Stromal cell of bone marrow (primary cell): ENCODE measurements at regions not wholly inside any gene's neighbourhood (a gene's known extent, or its start where the extent isn't known, plus 50 kb on each side); places are given as distances from the start of the nearest gene placed in this dataset.

Experiments
- DNase-seq: peaks from one replicate; pipeline ENCODE4 v3.0.0-alpha.2; 2012; ENCODE audit warnings: low read depth

DNA sequence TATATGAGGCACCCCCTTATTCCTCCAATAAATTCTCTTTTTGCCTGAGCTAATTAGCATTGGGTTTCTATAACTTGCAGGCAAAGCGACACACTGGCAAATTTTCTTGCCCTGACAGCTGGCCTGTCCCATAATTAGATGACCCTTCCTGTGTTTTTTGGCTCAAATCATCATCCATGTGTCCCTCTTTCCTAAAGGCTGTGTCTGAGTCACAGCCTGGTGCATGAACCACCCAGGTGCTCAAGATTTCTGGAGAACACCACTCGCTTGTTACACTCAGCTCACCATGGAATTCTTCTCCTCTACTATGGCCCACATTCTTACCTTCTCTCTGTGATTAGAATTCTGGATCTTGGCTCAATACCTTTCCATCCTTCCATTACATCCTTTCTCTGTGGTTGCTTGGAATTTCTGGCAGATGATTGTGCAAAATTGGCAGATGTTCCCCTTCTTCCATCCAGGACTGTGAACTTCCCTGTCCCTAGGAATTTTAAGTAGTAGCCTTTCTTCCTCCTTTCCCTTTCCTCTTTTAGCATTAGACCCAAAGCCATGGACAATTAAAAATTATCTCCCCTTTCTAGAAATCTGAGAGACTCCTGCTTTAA lies 116.0 kb upstream of the ANKRD1 start:
- DNase-seq = no peak

- no peak for DNase-seq
These were observed 118.1 kb upstream of the ANKRD1 start for GRCh38 chr10:91038971-91039370.

DNA sequence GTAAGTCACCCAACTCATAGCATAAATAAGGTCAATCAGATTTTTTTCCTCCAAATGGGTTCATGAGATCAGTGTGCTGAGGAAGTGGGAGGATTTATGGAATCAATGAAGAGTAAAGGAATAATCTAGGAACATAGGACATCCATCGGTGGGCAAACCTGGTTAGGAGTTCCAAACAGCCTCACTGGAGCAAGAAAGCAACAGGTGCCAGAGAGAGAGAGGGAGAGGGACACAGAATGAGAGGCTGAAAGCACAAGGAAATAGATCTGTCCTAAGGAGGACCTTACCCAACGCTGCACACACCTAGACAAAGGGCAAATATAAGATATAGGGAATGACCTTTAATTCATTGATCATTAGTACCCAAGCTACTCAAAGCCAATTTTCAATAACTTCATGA lies 119.5 kb upstream of the ANKRD1 start:
- DNase-seq = no peak

- no peak for DNase-seq
These were observed 121.2 kb upstream of the ANKRD1 start for GRCh38 chr10:91042069-91042468.

GRCh38 chr10:91043173-91043910 lies 122.5 kb upstream of the ANKRD1 start:
- no peak for DNase-seq

DNA sequence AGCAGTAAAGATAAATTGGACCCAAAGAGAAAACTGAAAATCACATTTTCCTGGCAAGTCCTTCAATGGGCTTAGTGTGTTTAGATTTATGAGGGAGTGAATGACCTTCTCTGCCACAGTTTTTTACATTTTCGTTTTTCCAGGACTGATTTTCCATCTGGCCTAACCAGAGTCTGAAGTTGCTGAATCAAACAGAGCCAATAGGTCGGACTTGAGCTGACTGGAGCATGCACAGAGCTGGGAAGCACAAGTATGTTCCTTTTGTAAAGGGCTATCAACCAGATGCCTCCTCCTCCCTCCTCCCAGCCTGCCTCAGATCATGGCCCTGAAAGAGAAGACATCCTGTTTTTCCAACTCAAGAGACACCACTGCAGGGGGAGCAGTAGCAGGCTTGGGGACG lies 126.0 kb upstream of the ANKRD1 start:
- DNase-seq = no peak

GRCh38 chr10:91048380-91048779 lies 127.5 kb upstream of the ANKRD1 start:
- DNase-seq = no peak

- DNase-seq = no peak
These were observed 128.6 kb upstream of the ANKRD1 start for GRCh38 chr10:91049296-91049987.

DNA sequence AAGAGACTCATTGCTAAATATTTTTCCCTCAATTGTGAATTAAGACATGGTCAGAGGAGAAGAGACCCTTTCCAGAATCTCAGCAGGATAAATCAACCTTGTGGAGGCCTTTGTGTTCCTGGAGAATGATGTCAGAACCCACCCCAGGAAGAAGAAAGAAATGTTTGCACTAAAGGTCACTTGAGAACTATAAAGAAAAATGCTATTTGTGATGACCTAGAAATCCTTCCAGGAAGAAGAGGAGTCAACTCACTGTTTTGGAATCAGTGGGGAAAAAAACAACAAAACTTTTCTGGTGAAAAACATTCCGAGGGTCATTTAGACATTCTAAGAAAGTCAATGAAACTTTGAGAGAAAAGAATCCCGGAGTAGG lies 129.1 kb upstream of the ANKRD1 start:
- DNase-seq = no peak

DNA sequence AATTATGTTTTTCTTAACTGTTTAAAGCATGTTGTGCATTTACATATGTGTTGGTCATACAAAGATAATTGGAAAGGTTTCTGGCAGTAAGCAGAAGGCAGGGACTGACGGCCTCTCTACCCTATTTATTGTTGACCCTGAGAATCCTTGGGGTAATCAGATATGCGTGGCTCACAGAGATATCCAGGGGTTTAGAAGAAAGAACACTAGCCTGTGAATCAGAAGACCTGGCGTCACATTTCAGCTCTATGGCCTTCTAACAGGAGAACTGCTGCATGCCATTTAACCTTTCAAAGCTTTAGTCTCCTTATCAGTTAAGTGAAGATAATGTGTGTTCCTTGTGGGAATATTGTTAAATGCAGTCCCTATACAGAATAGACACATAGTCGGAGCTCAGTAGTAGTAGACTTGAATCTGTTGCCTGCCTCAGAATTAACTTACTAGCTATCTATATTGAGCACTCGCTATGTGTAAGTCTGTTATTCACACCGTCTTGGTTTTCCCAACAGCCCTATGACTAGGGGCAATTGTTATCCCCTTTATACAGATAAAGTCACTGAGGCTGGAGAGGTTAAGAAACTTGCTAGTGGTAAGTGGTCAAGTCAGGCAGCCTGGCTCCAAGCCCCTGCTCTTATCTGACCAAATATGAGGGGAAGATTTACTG lies 129.6 kb upstream of the ANKRD1 start:
- DNase-seq = no peak

GRCh38 chr10:91051829-91052228 lies 130.9 kb upstream of the ANKRD1 start:
- peak; percentile 43 for DNase-seq

DNA sequence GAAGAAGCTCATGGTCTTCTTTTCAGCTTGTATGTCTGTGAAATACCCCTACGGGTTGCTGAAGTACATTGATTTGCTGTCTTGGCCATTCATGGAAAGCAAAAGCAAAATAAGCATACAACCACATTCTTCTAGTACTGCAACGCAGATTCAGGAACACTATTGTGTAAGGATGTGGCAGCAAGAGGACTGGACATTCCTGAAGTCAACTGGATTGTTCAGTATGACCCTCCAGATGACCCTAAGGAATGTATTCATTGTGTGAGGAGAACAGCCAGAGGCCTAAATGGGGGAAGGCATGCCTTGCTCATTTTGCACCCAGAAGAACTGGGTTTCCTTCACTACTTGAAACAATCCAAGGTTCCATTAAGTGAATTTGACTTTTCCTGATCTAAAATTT lies 133.4 kb upstream of the ANKRD1 start:
- no peak for DNase-seq

GRCh38 chr10:91061187-91061586 lies 140.3 kb upstream of the ANKRD1 start:
- DNase-seq = no peak

DNA sequence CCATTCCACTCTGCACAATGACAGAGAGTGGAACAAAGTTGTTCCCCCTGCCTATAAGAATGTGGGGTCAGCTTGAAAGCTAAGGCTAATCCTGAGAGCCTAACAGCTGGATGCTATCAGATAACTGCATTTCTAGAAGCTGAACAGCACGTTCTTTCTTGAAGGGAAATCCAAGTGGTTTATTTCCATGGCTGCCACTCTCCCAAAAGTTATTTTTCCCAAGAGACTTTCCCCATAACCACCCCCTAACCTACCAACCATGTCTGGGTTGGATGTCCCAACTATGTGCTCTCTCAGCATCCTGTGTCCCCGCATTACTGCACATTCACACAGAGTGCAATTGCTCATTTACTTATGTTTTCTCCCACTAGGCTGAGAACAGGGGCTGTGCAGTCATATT lies 140.7 kb upstream of the ANKRD1 start:
- no peak for DNase-seq

DNA sequence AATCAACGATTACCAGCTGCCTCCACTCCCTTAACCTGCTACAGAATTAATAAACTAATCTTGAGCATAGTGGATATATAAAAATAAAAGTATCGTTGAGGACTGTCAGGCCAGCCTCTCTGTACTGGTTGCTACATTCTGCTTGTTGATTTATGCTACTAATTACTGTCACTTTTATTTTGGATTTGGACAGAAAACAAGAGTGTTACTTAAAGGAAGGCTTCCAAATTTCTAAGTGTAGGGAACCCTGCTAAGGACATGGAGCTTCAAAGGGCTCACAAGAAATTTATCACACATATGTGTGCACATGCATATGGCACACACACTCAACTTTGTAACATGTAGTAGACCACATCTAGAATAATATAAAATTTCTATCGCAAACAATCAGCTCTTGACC lies 141.2 kb upstream of the ANKRD1 start:
- no peak for DNase-seq

GRCh38 chr10:91071786-91072185 lies 148.7 kb upstream of the PCGF5 start:
- DNase-seq = no peak

DNA sequence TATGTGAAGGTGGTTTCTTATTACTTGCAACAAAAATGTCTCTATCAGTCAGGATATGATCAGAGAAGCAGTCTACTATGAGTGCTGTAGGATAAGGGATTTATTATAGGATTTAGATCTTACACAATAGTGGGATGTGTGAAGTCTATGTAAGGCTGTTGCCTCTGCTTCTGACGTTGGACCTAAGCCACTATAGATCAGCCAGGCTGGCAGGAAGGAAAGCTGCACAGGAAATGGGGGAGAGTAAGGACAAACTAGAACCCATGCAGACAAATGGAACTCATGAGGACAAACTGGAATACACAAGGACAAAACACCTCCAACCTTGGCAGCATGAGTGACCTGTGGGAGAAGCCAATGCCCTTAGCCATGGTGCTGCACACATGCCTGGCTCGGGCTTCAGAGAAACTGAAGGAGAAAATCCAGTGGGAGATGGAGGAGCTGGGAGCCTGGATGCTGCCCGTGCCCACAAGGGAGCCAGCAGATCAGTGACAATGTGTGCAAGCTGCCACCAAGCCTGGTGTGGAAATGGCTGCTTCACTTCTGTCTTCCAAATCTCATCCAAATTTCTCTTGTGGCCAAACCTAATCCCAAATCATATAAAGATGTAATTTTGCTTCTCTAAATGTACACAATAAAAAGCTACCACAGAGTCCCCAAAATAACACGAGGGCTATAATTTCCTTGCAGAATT lies 147.0 kb upstream of the PCGF5 start:
- no peak for DNase-seq

- no peak for DNase-seq
These were observed 143.4 kb upstream of the PCGF5 start for GRCh38 chr10:91076991-91077548.

DNA sequence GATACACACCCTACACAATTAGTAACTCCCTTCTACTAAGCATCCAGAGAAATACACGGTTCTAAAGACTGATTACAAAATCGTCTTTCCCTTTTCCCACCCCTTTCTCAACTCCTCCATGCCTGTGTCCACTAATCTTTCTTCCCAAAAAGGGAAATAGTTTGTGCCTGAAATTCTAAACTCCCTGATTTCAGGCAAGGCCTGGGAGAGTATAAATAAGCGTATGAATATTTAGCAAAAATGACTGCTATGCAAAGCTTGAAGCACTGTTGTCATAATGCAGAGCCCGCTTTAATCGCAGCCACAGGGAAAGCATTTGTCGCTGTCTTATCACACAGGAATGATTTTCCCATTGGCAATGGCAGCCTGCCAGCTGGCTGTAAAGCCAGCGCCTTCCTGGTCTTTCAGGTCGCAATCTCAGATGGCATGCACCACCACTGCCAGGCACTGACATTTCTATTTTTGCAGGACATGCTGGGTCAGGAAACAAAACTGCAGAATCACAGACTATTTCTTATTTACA lies 142.9 kb upstream of the PCGF5 start:
- DNase-seq = no peak

DNA sequence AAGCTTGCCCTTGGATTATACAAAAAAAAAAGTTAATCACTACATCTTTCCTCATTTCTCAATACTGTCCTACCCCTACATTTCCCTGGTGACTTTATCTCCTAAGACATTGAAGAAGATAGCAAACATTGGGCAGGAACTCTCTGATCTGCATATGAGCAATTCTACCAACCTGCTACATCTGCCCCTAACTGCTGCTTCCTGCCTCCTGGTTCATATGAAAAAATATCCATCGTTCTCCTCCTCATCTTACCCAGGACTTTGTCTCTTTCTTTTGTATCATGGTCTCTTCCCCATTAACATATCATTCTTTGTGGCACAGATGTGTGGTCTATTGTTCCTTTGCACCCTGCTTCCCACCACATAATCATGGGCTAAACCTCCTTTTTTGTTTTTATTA lies 139.7 kb upstream of the PCGF5 start:
- DNase-seq = no peak

DNA sequence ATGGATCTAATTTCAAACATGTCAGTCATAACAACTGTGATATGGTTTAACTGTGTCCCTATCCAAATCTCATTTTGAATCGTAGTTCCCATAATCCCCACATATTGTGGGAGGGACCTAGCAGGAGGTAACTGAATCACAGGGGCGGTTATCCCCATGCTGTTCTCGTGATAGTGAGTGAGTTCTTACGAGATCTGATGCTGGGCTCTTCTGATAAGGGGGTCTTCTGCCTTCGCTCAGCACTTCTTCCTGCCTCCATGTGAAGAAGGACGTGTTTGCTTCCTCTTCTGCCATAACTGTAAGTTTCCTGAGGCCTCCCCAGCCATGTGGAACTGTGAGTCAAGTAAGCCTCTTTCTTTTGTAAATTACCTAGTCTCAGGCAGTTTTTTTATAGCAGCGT lies 138.0 kb upstream of the PCGF5 start:
- no peak for DNase-seq
